GM12878 (cell line): ENCODE measurements at regions not wholly inside any gene's neighbourhood (a gene's known extent, or its start where the extent isn't known, plus 50 kb on each side); places are given as distances from the start of the nearest gene placed in this dataset.

ENCODE experiments used
- ATAC-seq: fragments of 200-7000 bp; cut with Tn5 transposase; 3 replicates; pipeline ENCODE4 v1.9.1; 2020; ENCODE audit warnings: mild to moderate bottlenecking, moderate library complexity
- BruUV-seq: library from RNA; stranded (reverse); fragments of 400-500 nt; replicated peaks from 2 replicates; lab custom pipeline; 2021; lab: Mats Ljungman, UMichigan
- CTCF ChIA-PET: fragments of 300-600 bp; sonication (Branson Sonifier 250); formaldehyde crosslinking; extraction: SDS; loops from one replicate; lab custom pipeline; 2021; ENCODE audit warnings: inconsistent platforms; lab: Yijun Ruan, JAX
- POLR2A ChIA-PET: fragments of 350-600 bp; formaldehyde crosslinking; extraction: SDS; loops from one replicate; lab custom pipeline; 2021; ENCODE audit warnings: inconsistent platforms; lab: Charles Lee
- RAD21 ChIA-PET: fragments of 300-600 bp; sonication (Branson Sonifier 250); formaldehyde crosslinking; loops from one replicate; lab custom pipeline; 2023; ENCODE audit warnings: antibody characterized with exemption; ENCODE audit not compliant: unreplicated experiment; lab: Charles Lee
- SMC1A ChIA-PET: fragments of 300-600 bp; sonication (Branson Sonifier 250); formaldehyde crosslinking; loops from one replicate; lab custom pipeline; 2023; ENCODE audit not compliant: unreplicated experiment, uncharacterized antibody; lab: Charles Lee
- DNase-seq: peaks from one replicate; pipeline ENCODE4 v3.0.0-alpha.2; 2011; ENCODE audit warnings: low read depth, low spot score
- FAIRE-seq: peaks from 3 replicates; lab custom pipeline; 2011; peaks lifted over from hg19 to GRCh38; lab: Jason Lieb, UNC
- H2AFZ ChIP-seq: 2 replicates; pipeline ENCODE4 v1.6.0; 2011; ENCODE audit warnings: low read depth, low read length, control low read depth; ENCODE audit not compliant: control insufficient read depth
- H3K27ac ChIP-seq: 2 replicates; pipeline ENCODE4 v1.5.1; 2011; ENCODE audit warnings: control low read depth; ENCODE audit not compliant: control insufficient read depth, insufficient read depth
- H3K27me3 ChIP-seq, 2 experiments: replicated peaks in 1 of 2; 2 replicates each; pipeline versions ENCODE4 v1.6.0 to v1.6.1; 2011; ENCODE audit warnings: low read length in 1 of 2; ENCODE audit not compliant: control insufficient read depth in 2 of 2, insufficient read depth in 2 of 2
- H3K36me3 ChIP-seq, 2 experiments: 2 replicates each; pipeline ENCODE4 v1.5.1; 2011; ENCODE audit warnings: low read length in 1 of 2; ENCODE audit not compliant: control insufficient read depth in 2 of 2, insufficient read depth in 2 of 2
- H3K4me1 ChIP-seq: 2 replicates; pipeline ENCODE4 v1.6.1; 2011; ENCODE audit warnings: mild to moderate bottlenecking, low read length, moderate library complexity, mixed read lengths; ENCODE audit not compliant: control insufficient read depth, insufficient read depth
- H3K4me2 ChIP-seq: 2 replicates; pipeline ENCODE4 v1.6.0; 2011; ENCODE audit warnings: control low read depth; ENCODE audit not compliant: control insufficient read depth, insufficient read depth
- H3K4me3 ChIP-seq: fragments of 200-600 bp; sonication (generic); 2 replicates; pipeline ENCODE4 v1.5.1; 2016
- H3K79me2 ChIP-seq: 2 replicates; pipeline ENCODE4 v1.6.0; 2011; ENCODE audit warnings: low read length; ENCODE audit not compliant: control insufficient read depth, insufficient read depth
- H3K9ac ChIP-seq: 2 replicates; pipeline ENCODE4 v1.8.0; 2011; ENCODE audit warnings: low read length, control low read depth, mixed read lengths; ENCODE audit not compliant: control insufficient read depth, insufficient read depth
- H3K9me3 ChIP-seq: replicated peaks from 3 replicates; pipeline ENCODE4 v1.5.1; 2011; ENCODE audit warnings: mild to moderate bottlenecking, low read length; ENCODE audit not compliant: control insufficient read depth, insufficient read depth
- H4K20me1 ChIP-seq: 2 replicates; pipeline ENCODE4 v1.6.0; 2011; ENCODE audit not compliant: control insufficient read depth, insufficient read depth
- CBX5 ChIP-seq: sonication (generic); IDR thresholded peaks from 2 replicates; pipeline ENCODE4 v1.6.1; 2016; ENCODE audit warnings: low read depth, moderate library complexity, mild to moderate bottlenecking, inconsistent platforms
- CREB1 ChIP-seq: IDR thresholded peaks from 2 replicates; pipeline ENCODE4 v1.6.1; 2012; ENCODE audit warnings: low read depth, mild to moderate bottlenecking, inconsistent platforms
- HDAC2 ChIP-seq: fragments of 200-600 bp; sonication (generic); IDR thresholded peaks from 2 replicates; pipeline ENCODE4 v1.6.1; 2017
- KAT2A ChIP-seq: conservative IDR thresholded peaks from 2 replicates; pipeline ENCODE4 v1.6.1; 2011; ENCODE audit warnings: low read depth, low read length; ENCODE audit not compliant: control insufficient read depth
- KDM1A ChIP-seq: fragments of 200-600 bp; sonication (generic); IDR thresholded peaks from 2 replicates; pipeline ENCODE4 v1.6.1; 2016; ENCODE audit warnings: borderline replicate concordance
- MEF2A ChIP-seq: IDR thresholded peaks from 2 replicates; pipeline ENCODE4 v1.6.1; 2011; ENCODE audit warnings: low read depth, mild to moderate bottlenecking, low read length, moderate library complexity; ENCODE audit not compliant: insufficient read depth
- MTA3 ChIP-seq: IDR thresholded peaks from 2 replicates; pipeline ENCODE4 v1.6.1; 2012; ENCODE audit warnings: low read length, inconsistent platforms, borderline replicate concordance
- NKRF ChIP-seq: fragments of 450-650 bp; conservative IDR thresholded peaks from 2 replicates; pipeline ENCODE4 v1.6.1; 2017; ENCODE audit warnings: mild to moderate bottlenecking, moderate library complexity
- NR2F1 ChIP-seq: fragments of 450-650 bp; conservative IDR thresholded peaks from 2 replicates; pipeline ENCODE4 v1.6.1; 2017; ENCODE audit warnings: mild to moderate bottlenecking
- PKNOX1 ChIP-seq: fragments of 450-650 bp; IDR thresholded peaks from 2 replicates; pipeline ENCODE4 v1.6.1; 2016; ENCODE audit warnings: mild to moderate bottlenecking
- POLR2A ChIP-seq: IDR thresholded peaks from 2 replicates; pipeline ENCODE4 v1.6.1; 2011; ENCODE audit warnings: low read depth, mild to moderate bottlenecking, low read length
- RAD21 ChIP-seq: IDR thresholded peaks from 2 replicates; pipeline ENCODE4 v1.6.1; 2011; ENCODE audit warnings: mild to moderate bottlenecking, low read depth, low read length, moderate library complexity; ENCODE audit not compliant: insufficient read depth
- SREBF2 ChIP-seq: IDR thresholded peaks from 2 replicates; pipeline ENCODE4 v1.6.1; 2012; ENCODE audit warnings: mild to moderate bottlenecking, low read length
- TCF12 ChIP-seq: IDR thresholded peaks from 2 replicates; pipeline ENCODE4 v1.6.1; 2011; ENCODE audit warnings: low read depth, mild to moderate bottlenecking, low read length
- ZBED1 ChIP-seq: IDR thresholded peaks from 2 replicates; pipeline ENCODE4 v1.6.1; 2016; ENCODE audit warnings: borderline replicate concordance
- ZBTB33 ChIP-seq: fragments of 450-650 bp; IDR thresholded peaks from 2 replicates; pipeline ENCODE4 v1.6.1; 2017; ENCODE audit warnings: mild to moderate bottlenecking
- ZZZ3 ChIP-seq: IDR thresholded peaks from 2 replicates; pipeline ENCODE4 v1.6.1; 2011; ENCODE audit warnings: low read depth; ENCODE audit not compliant: control insufficient read depth, insufficient read length
- WGBS: methylation state at CpG from one replicate; pipeline ENCODE4 v1.1.6; 2016; ENCODE audit warnings: low lambda C conversion rate; ENCODE audit not compliant: insufficient replicate concordance, insufficient coverage; ENCODE audit errors: missing lambda C conversion rate; 5-methylcytosine and 5-hydroxymethylcytosine counted together
- in situ Hi-C: fragments of 300-500 bp; cut with MboI; formaldehyde crosslinking; loops from 9 replicates; pipeline ENCODE4 v1.14.3; 2018; ENCODE audit warnings: mixed read lengths
- intact Hi-C: fragments of 100-400 bp; cut with micrococcal nuclease; formaldehyde crosslinking; loops from one replicate; pipeline ENCODE4 v1.14.2; 2022; ENCODE audit not compliant: unreplicated experiment

GRCh38 chr3:40770061-40770460 is 245.3 kb downstream of the ZNF621 start:
- no peak overlapping the region for H3K4me3 ChIP-seq
- H3K4me1 ChIP-seq = no peaks in the 10 kb centered on the region
- intact Hi-C loops (no loop called here), in situ Hi-C loops (no loop called here)
- BruUV-seq = no TSS peak
- no peak for TF ChIP-seq POLR2A
- TF ChIP-seq KDM1A = no peak
- H3K4me2 ChIP-seq = no peak overlapping the region
- ChIA-PET CTCF (no interaction called here), POLR2A (no interaction called here), RAD21 (no interaction called here), SMC1A (no interaction called here)
- 37% methylated on average over 4 of the region's 4 CpGs for WGBS
- H3K79me2 ChIP-seq = no peaks in the 10 kb centered on the region
- DNase-seq = no peak
- H3K36me3 ChIP-seq = no peaks in the 10 kb centered on the region
- no peak for ATAC-seq
- no peak for FAIRE-seq
- no peaks in the 10 kb centered on the region for H3K27me3 ChIP-seq
- H3K9me3 ChIP-seq = no peaks in the 10 kb centered on the region
- H3K27ac ChIP-seq = no peak overlapping the region
- H4K20me1 ChIP-seq = no peaks in the 10 kb centered on the region
- H2AFZ ChIP-seq = no peak overlapping the region
- H3K9ac ChIP-seq = no peak overlapping the region

- CTCF ChIA-PET = interaction anchor here (1.0 kb wide), 1 partner anchor 95 kb away, joined by 3 read pairs; no protein-coding TSS in a partner anchor
- 34% methylated on average over 3 of the region's 3 CpGs for WGBS
Observed at GRCh38 chr3:40771112-40771511, 246.4 kb downstream of the ZNF621 start.

More at GRCh38 chr3:40771112-40771511, 246.4 kb downstream of the ZNF621 start:
- intact Hi-C loops (no loop called here), in situ Hi-C loops (no loop called here)
- H2AFZ ChIP-seq = no peak overlapping the region
- ChIA-PET SMC1A (no interaction called here), POLR2A (no interaction called here), RAD21 (no interaction called here)
- FAIRE-seq = no peak
- ATAC-seq = no peak
- no peak overlapping the region for H3K9ac ChIP-seq
- no peaks in the 10 kb centered on the region for H3K9me3 ChIP-seq
- no TSS peak for BruUV-seq
- H3K4me2 ChIP-seq = no peak overlapping the region
- no peak overlapping the region for H3K27ac ChIP-seq
- no peaks in the 10 kb centered on the region for H3K4me1 ChIP-seq
- no peaks in the 10 kb centered on the region for H3K36me3 ChIP-seq
- no peaks in the 10 kb centered on the region for H3K27me3 ChIP-seq
- H3K79me2 ChIP-seq = no peaks in the 10 kb centered on the region
- H3K4me3 ChIP-seq = no peak overlapping the region
- no peaks in the 10 kb centered on the region for H4K20me1 ChIP-seq
- no peak for TF ChIP-seq KAT2A
- no peak for TF ChIP-seq ZBTB33
- no peak for TF ChIP-seq NR2F1
- no peak for TF ChIP-seq MEF2A
- no peak for TF ChIP-seq ZBED1
- no peak for TF ChIP-seq MTA3
- no peak for TF ChIP-seq CBX5
- TF ChIP-seq RAD21 = no peak
- no peak for TF ChIP-seq SREBF2
- no peak for TF ChIP-seq NKRF
- TF ChIP-seq ZZZ3 = no peak
- no peak for TF ChIP-seq PKNOX1
- no peak for TF ChIP-seq CREB1
- no peak for TF ChIP-seq TCF12
- TF ChIP-seq HDAC2 = no peak
- no peak for DNase-seq
